Vagina (tissue), 2 donors: ENCODE measurements at regions not wholly inside any gene's neighbourhood (a gene's known extent, or its start where the extent isn't known, plus 50 kb on each side); places are given as distances from the start of the nearest gene placed in this dataset.

Experiments
- CTCF ChIP-seq, 3 experiments: fragments of 450-650 bp in 2 of 3; fragments of 200-600 bp in 1 of 3; sonication (generic) in 1 of 3; IDR thresholded peaks; one replicate each; pipeline ENCODE4 v1.5.1; 2017 to 2019; ENCODE audit warnings: antibody characterized with exemption in 3 of 3, mild to moderate bottlenecking in 2 of 3, moderate library complexity in 2 of 3
- POLR2A ChIP-seq, 2 donors: fragments of 450-650 bp; IDR thresholded peaks; one replicate each; pipeline ENCODE4 v1.6.1; 2017; ENCODE audit warnings: antibody characterized with exemption in 2 of 2, mild to moderate bottlenecking in 2 of 2, moderate library complexity in 2 of 2

- TF ChIP-seq POLR2A (IDR thresholded peaks at IDR 0.05) (no peak), CTCF (IDR thresholded peaks at IDR 0.05) (no peak)
These were observed 53.5 kb upstream of the APCDD1L start for GRCh38 chr20:58568483-58569240.
